IMR-90 (cell line): ENCODE measurements at regions not wholly inside any gene's neighbourhood (a gene's known extent, or its start where the extent isn't known, plus 50 kb on each side); places are given as distances from the start of the nearest gene placed in this dataset.

Source experiments
- ATAC-seq: fragments of 200-7000 bp; cut with Tn5 transposase; 2 replicates; pipeline ENCODE4 v1.9.1; 2020; ENCODE audit warnings: low read depth, mild to moderate bottlenecking, moderate library complexity
- BruUV-seq: library from RNA; stranded (reverse); fragments of 400-500 nt; replicated peaks from 2 replicates; lab custom pipeline; 2021; lab: Mats Ljungman, UMichigan
- CTCF ChIA-PET: fragments of 300-600 bp; formaldehyde crosslinking; extraction: SDS; loops from one replicate; lab custom pipeline; 2021; ENCODE audit warnings: antibody characterized with exemption; lab: Yijun Ruan, JAX
- POLR2A ChIA-PET: fragments of 300-600 bp; sonication (Branson Sonifier 250); formaldehyde crosslinking; loops from one replicate; lab custom pipeline; 2022; ENCODE audit warnings: antibody characterized with exemption; ENCODE audit not compliant: unreplicated experiment; lab: Charles Lee
- DNase-seq: peaks from one replicate; pipeline ENCODE4 v3.0.0; 2013
- H2AFZ ChIP-seq: replicated peaks from 2 replicates; pipeline ENCODE3; 2013; ENCODE audit warnings: low read length, mild to moderate bottlenecking; ENCODE audit not compliant: poor library complexity
- H2AK5ac ChIP-seq: 2 replicates; pipeline ENCODE4 v1.6.1; 2013; ENCODE audit warnings: low read depth, low read length, inconsistent platforms
- H2AK9ac ChIP-seq: replicated peaks from 2 replicates; pipeline ENCODE3; 2013; ENCODE audit warnings: mild to moderate bottlenecking, low read depth, low read length, moderate library complexity; ENCODE audit not compliant: poor library complexity
- H2BK120ac ChIP-seq: 2 replicates; pipeline ENCODE4 v1.6.1; 2013; ENCODE audit warnings: low read depth, low read length, inconsistent platforms
- H2BK15ac ChIP-seq: 3 replicates; pipeline ENCODE4 v1.6.1; 2013; ENCODE audit warnings: low read depth, low read length, inconsistent platforms
- H2BK20ac ChIP-seq: 2 replicates; pipeline ENCODE4 v1.6.1; 2013; ENCODE audit warnings: low read depth, mild to moderate bottlenecking, inconsistent platforms, low read length, moderate library complexity
- H2BK5ac ChIP-seq: 2 replicates; pipeline ENCODE4 v1.6.1; 2013; ENCODE audit warnings: mild to moderate bottlenecking, low read depth, low read length, inconsistent platforms; ENCODE audit not compliant: poor library complexity, severe bottlenecking
- H3K14ac ChIP-seq: replicated peaks from 2 replicates; pipeline ENCODE4 v1.6.1; 2013; ENCODE audit warnings: low read depth, low read length, inconsistent platforms
- H3K18ac ChIP-seq: 2 replicates; pipeline ENCODE4 v1.6.1; 2013; ENCODE audit warnings: low read depth, low read length, control low read depth
- H3K23ac ChIP-seq: 2 replicates; pipeline ENCODE4 v1.6.1; 2013; ENCODE audit warnings: low read depth, low read length, inconsistent platforms
- H3K27ac ChIP-seq: 2 replicates; pipeline ENCODE4 v1.5.1; 2013; ENCODE audit warnings: mild to moderate bottlenecking, control low read depth, low read length; ENCODE audit not compliant: insufficient read depth
- H3K27me3 ChIP-seq: 2 replicates; pipeline ENCODE4 v1.6.1; 2013; ENCODE audit warnings: low read length; ENCODE audit not compliant: control insufficient read depth, insufficient read depth
- H3K36me3 ChIP-seq: 2 replicates; pipeline ENCODE4 v1.6.1; 2013; ENCODE audit warnings: low read length, mixed read lengths; ENCODE audit not compliant: control insufficient read depth, insufficient read depth
- H3K4ac ChIP-seq: 2 replicates; pipeline ENCODE4 v1.6.1; 2013; ENCODE audit warnings: low read depth, low read length, inconsistent platforms
- H3K4me1 ChIP-seq: 2 replicates; pipeline ENCODE4 v1.6.1; 2013; ENCODE audit warnings: low read length, mixed read lengths; ENCODE audit not compliant: control insufficient read depth, insufficient read depth
- H3K4me2 ChIP-seq: 2 replicates; pipeline ENCODE4 v1.6.1; 2013; ENCODE audit warnings: low read depth, mild to moderate bottlenecking, control low read depth, low read length, moderate library complexity
- H3K4me3 ChIP-seq: 2 replicates; pipeline ENCODE4 v1.5.1; 2013; ENCODE audit warnings: low read depth, mild to moderate bottlenecking, control low read depth, low read length, moderate library complexity; ENCODE audit not compliant: insufficient read depth
- H3K56ac ChIP-seq: 2 replicates; pipeline ENCODE4 v1.6.1; 2013; ENCODE audit warnings: low read length, inconsistent platforms; ENCODE audit not compliant: insufficient read depth; ENCODE audit errors: extremely low read depth
- H3K79me1 ChIP-seq, 2 experiments: 2 replicates each; pipeline ENCODE4 v1.6.1; 2013; ENCODE audit warnings: low read length in 2 of 2, inconsistent platforms in 1 of 2, low read depth in 1 of 2
- H3K9ac ChIP-seq: 2 replicates; pipeline ENCODE4 v1.6.1; 2013; ENCODE audit warnings: low read depth, low read length, control low read depth
- H3K9me1 ChIP-seq: 2 replicates; pipeline ENCODE4 v1.6.1; 2013; ENCODE audit warnings: low read length, inconsistent platforms; ENCODE audit not compliant: insufficient read depth
- H3K9me3 ChIP-seq: 2 replicates; pipeline ENCODE4 v1.6.1; 2013; ENCODE audit warnings: low read length; ENCODE audit not compliant: control insufficient read depth, insufficient read depth
- H4K20me1 ChIP-seq: 2 replicates; pipeline ENCODE4 v1.6.1; 2013; ENCODE audit warnings: low read length, inconsistent platforms; ENCODE audit not compliant: insufficient read depth
- H4K5ac ChIP-seq: 2 replicates; pipeline ENCODE4 v1.6.1; 2013; ENCODE audit warnings: mild to moderate bottlenecking, low read depth, low read length, control low read depth
- H4K8ac ChIP-seq, 2 experiments: 2 replicates each; pipeline ENCODE4 v1.6.1; 2013; ENCODE audit warnings: low read depth in 2 of 2, low read length in 2 of 2, control low read depth in 1 of 2, inconsistent platforms in 1 of 2
- H4K91ac ChIP-seq: 2 replicates; pipeline ENCODE4 v1.6.1; 2013; ENCODE audit warnings: low read depth, low read length, inconsistent platforms; ENCODE audit not compliant: insufficient read depth
- BHLHE40 ChIP-seq: fragments of 150-350 bp; IDR thresholded peaks from 2 replicates; pipeline ENCODE4 v1.6.1; 2016; ENCODE audit warnings: mild to moderate bottlenecking, low read depth, low read length
- CEBPB ChIP-seq: IDR thresholded peaks from 2 replicates; pipeline ENCODE4 v1.6.1; 2012; ENCODE audit warnings: low read depth, low read length, improper control_type of control experiment
- CHD1 ChIP-seq: IDR thresholded peaks from 2 replicates; pipeline ENCODE4 v1.6.1; 2012; ENCODE audit warnings: low read depth, low read length, improper control_type of control experiment
- FOS ChIP-seq: fragments of 150-350 bp; IDR thresholded peaks from 2 replicates; pipeline ENCODE4 v1.6.1; 2016; ENCODE audit warnings: low read depth, low read length
- MAFK ChIP-seq: IDR thresholded peaks from 2 replicates; pipeline ENCODE4 v1.6.1; 2012; ENCODE audit warnings: low read depth, low read length, improper control_type of control experiment
- MAZ ChIP-seq: IDR thresholded peaks from 2 replicates; pipeline ENCODE4 v1.6.1; 2012; ENCODE audit warnings: low read depth, mild to moderate bottlenecking, low read length, improper control_type of control experiment, moderate library complexity, borderline replicate concordance
- MXI1 ChIP-seq: IDR thresholded peaks from 2 replicates; pipeline ENCODE4 v1.6.1; 2012; ENCODE audit warnings: low read depth, mild to moderate bottlenecking, low read length, moderate library complexity, borderline replicate concordance
- POLR2A ChIP-seq: IDR thresholded peaks from 2 replicates; pipeline ENCODE4 v1.6.1; 2012; ENCODE audit warnings: mild to moderate bottlenecking, low read depth, low read length
- RAD21 ChIP-seq: IDR thresholded peaks from 2 replicates; pipeline ENCODE4 v1.6.1; 2012; ENCODE audit warnings: low read length, improper control_type of control experiment
- RFX5 ChIP-seq: IDR thresholded peaks from 2 replicates; pipeline ENCODE4 v1.8.0; 2012; ENCODE audit warnings: low read depth, mild to moderate bottlenecking, low read length, moderate library complexity
- WGBS, 2 experiments: methylation state at CpG; one replicate each; pipeline versions ENCODE4 v1.1.5 to v1.1.7; 2013; ENCODE audit warnings: missing lambda C conversion rate in 2 of 2; ENCODE audit not compliant: insufficient read length in 1 of 2; ENCODE audit errors: extremely low coverage in 2 of 2; 5-methylcytosine and 5-hydroxymethylcytosine counted together
- dilution Hi-C: fragments of 300-500 bp; cut with HindIII; formaldehyde crosslinking; loops from one replicate; pipeline ENCODE4 v1.14.3; 2018; ENCODE audit warnings: low sequenced_read_pairs; ENCODE audit not compliant: unreplicated experiment
- in situ Hi-C: fragments of 300-500 bp; cut with MboI; formaldehyde crosslinking; loops from 3 replicates; pipeline ENCODE4 v1.14.3; 2019; ENCODE audit warnings: low sequenced_read_pairs, inconsistent platforms, mixed read lengths
- intact Hi-C: fragments of 100-400 bp; cut with micrococcal nuclease; formaldehyde crosslinking; loops from 2 replicates; pipeline ENCODE4 v1.10.0; 2022
- TF ChIP-seq, protein P1 (sequence below): conservative IDR thresholded peaks from 2 replicates; pipeline ENCODE4 v1.5.1; 2012; ENCODE audit warnings: mild to moderate bottlenecking, low read depth, low read length, improper control_type of control experiment

DNA sequence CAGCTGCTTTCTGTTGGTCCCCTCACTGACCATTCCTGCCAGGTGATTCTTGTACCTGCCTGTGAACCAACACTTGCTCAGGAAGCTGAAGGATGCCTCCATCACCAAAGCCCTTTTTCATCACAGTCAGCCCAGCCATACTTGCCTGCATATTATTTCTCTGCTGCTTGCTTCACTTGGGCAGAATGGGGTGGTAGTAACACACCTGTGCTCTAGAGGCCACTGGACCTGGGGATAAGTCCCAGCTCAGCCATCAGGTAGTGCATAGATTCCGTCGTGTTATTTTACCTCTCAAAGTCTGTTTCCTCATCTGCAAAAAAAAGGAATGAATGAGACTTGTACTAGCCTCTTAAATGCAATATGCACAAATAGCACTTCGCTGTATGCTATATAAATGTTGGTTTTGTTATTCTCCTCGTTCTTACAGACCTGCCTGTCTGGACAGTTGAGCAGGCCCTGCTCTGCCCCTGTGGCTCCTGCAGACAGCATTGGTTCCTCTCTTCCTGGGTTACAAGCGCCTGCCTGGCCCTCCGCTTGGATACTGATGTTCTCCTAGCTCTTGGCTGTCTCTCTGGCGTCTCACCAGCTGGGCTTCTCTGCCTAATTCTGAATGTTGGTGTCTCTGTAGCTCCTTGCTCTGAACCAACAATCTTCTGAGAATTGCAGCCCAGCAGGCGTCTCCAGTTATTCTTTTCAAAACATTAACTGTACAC is 151.8 kb downstream of the UNC5CL start:
- Histone ChIP-seq H3K79me1 (no peaks in the 10 kb centered on the region), H3K14ac (no peak overlapping the region), H3K18ac (no peak overlapping the region), H2BK15ac (no peak overlapping the region), H3K23ac (no peak overlapping the region), H4K20me1 (no peaks in the 10 kb centered on the region), H2BK20ac (no peak overlapping the region), H2AK5ac (no peak overlapping the region), H3K27me3 (peaks cover 47% of the 10 kb centered on the region), H2BK120ac (no peak overlapping the region), H4K8ac (no peak overlapping the region), H3K56ac (no peak overlapping the region), H3K9me3 (no peaks in the 10 kb centered on the region), H3K4me3 (no peak overlapping the region), H3K4me1 (no peaks in the 10 kb centered on the region), H3K27ac (no peak overlapping the region), H3K4ac (no peak overlapping the region), H2AFZ (no peak overlapping the region), H3K9me1 (no peaks in the 10 kb centered on the region), H4K5ac (no peak overlapping the region), H3K4me2 (no peak overlapping the region), H2BK5ac (no peak overlapping the region), H4K91ac (no peak overlapping the region), H3K9ac (no peak overlapping the region), H3K36me3 (no peaks in the 10 kb centered on the region), H2AK9ac (no peak overlapping the region)
- dilution Hi-C loops (no loop called here), in situ Hi-C loops (no loop called here), intact Hi-C loops (no loop called here)
- BruUV-seq = no TSS peak
- ChIA-PET POLR2A (no interaction called here), CTCF (no interaction called here)
- DNase-seq (no peak), ATAC-seq (no peak)
- TF ChIP-seq RFX5 (no peak), MAFK (no peak), CHD1 (no peak), BHLHE40 (no peak), CEBPB (no peak), MXI1 (no peak), MAZ (no peak), FOS (no peak), RAD21 (no peak), POLR2A (no peak)
- TF ChIP-seq, protein P1, sequence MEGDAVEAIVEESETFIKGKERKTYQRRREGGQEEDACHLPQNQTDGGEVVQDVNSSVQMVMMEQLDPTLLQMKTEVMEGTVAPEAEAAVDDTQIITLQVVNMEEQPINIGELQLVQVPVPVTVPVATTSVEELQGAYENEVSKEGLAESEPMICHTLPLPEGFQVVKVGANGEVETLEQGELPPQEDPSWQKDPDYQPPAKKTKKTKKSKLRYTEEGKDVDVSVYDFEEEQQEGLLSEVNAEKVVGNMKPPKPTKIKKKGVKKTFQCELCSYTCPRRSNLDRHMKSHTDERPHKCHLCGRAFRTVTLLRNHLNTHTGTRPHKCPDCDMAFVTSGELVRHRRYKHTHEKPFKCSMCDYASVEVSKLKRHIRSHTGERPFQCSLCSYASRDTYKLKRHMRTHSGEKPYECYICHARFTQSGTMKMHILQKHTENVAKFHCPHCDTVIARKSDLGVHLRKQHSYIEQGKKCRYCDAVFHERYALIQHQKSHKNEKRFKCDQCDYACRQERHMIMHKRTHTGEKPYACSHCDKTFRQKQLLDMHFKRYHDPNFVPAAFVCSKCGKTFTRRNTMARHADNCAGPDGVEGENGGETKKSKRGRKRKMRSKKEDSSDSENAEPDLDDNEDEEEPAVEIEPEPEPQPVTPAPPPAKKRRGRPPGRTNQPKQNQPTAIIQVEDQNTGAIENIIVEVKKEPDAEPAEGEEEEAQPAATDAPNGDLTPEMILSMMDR = no peak
- 50% methylated on average over 3 of the region's 8 CpGs; no CpG with 5 or more reads in 1 of the 2 experiments for WGBS, 2 experiments
